ENCODE measurements at regions not wholly inside any gene's neighbourhood (a gene's known extent, or its start where the extent isn't known, plus 50 kb on each side); places are given as distances from the start of the nearest gene placed in this dataset.
"Not testable (repeated sequence)": the region's sequence is repeated elsewhere in the genome, so short reads cannot be mapped to it uniquely, and the experiment has no call there.

GRCh38 chr10:44578271-44578670 lies 193.4 kb upstream of the CXCL12 start:
- Mint-ChIP-seq H3K27me3 (ENCODE audit: unreplicated experiment) (peaks cover 1% of the 10 kb centered on the region), H3K9me3 (ENCODE audit: unreplicated experiment) (no peaks in the 10 kb centered on the region), H3K36me3 (ENCODE audit: low read depth, unreplicated experiment) (no peaks in the 10 kb centered on the region), H3K4me3 (ENCODE audit: unreplicated experiment) (no peak overlapping the region), H3K27ac (ENCODE audit: unreplicated experiment) (no peak overlapping the region), H3K4me1 (ENCODE audit: unreplicated experiment) (no peaks in the 10 kb centered on the region)
- TF ChIP-seq CTCF (IDR thresholded peaks at IDR 0.05; ENCODE audit: unreplicated experiment): no peak
- DNase-seq (ENCODE audit: low spot score): no peak

GRCh38 chr10:44578963-44579362 lies 194.1 kb upstream of the CXCL12 start:
- H3K4me1 Mint-ChIP-seq (ENCODE audit: unreplicated experiment); H3K4me3 Mint-ChIP-seq (ENCODE audit: unreplicated experiment): not testable (repeated sequence)

DNA sequence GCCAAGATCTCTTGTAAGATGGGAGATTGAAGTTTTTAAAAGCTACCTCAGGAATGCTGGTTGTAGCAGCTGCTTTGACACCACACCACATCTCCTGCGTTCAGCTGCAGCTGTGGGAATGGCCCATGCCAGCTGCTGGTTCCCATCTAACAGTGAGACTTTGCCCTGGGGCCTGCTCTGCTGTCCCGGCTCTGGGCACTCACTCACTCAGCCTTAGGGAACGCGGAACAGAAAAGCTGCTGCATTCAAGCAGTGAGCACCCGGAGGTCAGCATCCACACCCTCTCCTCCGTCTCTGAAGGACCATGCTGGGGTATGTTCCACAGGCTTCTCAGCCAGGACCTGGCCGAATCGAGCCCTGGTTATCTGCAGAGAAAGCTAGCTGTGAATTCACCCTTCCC lies 197.1 kb upstream of the CXCL12 start:
- Mint-ChIP-seq H3K9me3 (ENCODE audit: unreplicated experiment) (no peaks in the 10 kb centered on the region), H3K4me3 (ENCODE audit: unreplicated experiment) (no peak overlapping the region), H3K27ac (ENCODE audit: unreplicated experiment) (no peak overlapping the region), H3K27me3 (ENCODE audit: unreplicated experiment) (no peaks in the 10 kb centered on the region), H3K4me1 (ENCODE audit: unreplicated experiment) (no peaks in the 10 kb centered on the region), H3K36me3 (ENCODE audit: low read depth, unreplicated experiment) (no peaks in the 10 kb centered on the region)
- TF ChIP-seq CTCF (IDR thresholded peaks at IDR 0.05; ENCODE audit: unreplicated experiment): no peak
- no peak for DNase-seq (ENCODE audit: low spot score)

More at GRCh38 chr10:44578963-44579362, 194.1 kb upstream of the CXCL12 start:
- H3K36me3 Mint-ChIP-seq (ENCODE audit: low read depth, unreplicated experiment); H3K27me3 Mint-ChIP-seq (ENCODE audit: unreplicated experiment); DNase-seq (ENCODE audit: low spot score); H3K27ac Mint-ChIP-seq (ENCODE audit: unreplicated experiment); H3K9me3 Mint-ChIP-seq (ENCODE audit: unreplicated experiment): not testable (repeated sequence)

GRCh38 chr10:44587488-44588318 lies 202.8 kb upstream of the CXCL12 start:
- H3K27ac Mint-ChIP-seq (ENCODE audit: unreplicated experiment): no peak overlapping the region
- peaks cover 3% of the 10 kb centered on the region for H3K27me3 Mint-ChIP-seq (ENCODE audit: unreplicated experiment)
- no peaks in the 10 kb centered on the region for H3K36me3 Mint-ChIP-seq (ENCODE audit: low read depth, unreplicated experiment)
- no peak for TF ChIP-seq CTCF (IDR thresholded peaks at IDR 0.05; ENCODE audit: unreplicated experiment)
- no peak for DNase-seq (ENCODE audit: low spot score)
- peaks cover 5% of the 10 kb centered on the region for H3K4me1 Mint-ChIP-seq (ENCODE audit: unreplicated experiment)
- no peak overlapping the region for H3K4me3 Mint-ChIP-seq (ENCODE audit: unreplicated experiment)
- H3K9me3 Mint-ChIP-seq (ENCODE audit: unreplicated experiment): no peaks in the 10 kb centered on the region

- Mint-ChIP-seq H3K27me3 (ENCODE audit: unreplicated experiment) (peaks cover 3% of the 10 kb centered on the region), H3K4me1 (ENCODE audit: unreplicated experiment) (peaks cover 5% of the 10 kb centered on the region), H3K36me3 (ENCODE audit: low read depth, unreplicated experiment) (no peaks in the 10 kb centered on the region), H3K27ac (ENCODE audit: unreplicated experiment) (no peak overlapping the region), H3K9me3 (ENCODE audit: unreplicated experiment) (no peaks in the 10 kb centered on the region), H3K4me3 (ENCODE audit: unreplicated experiment) (no peak overlapping the region)
- no peak for DNase-seq (ENCODE audit: low spot score)
- no peak for TF ChIP-seq CTCF (IDR thresholded peaks at IDR 0.05; ENCODE audit: unreplicated experiment)
Measured at GRCh38 chr10:44589181-44589943, 204.5 kb upstream of the CXCL12 start.
